Neuronal stem cell (in vitro differentiated cells): ENCODE measurements at regions not wholly inside any gene's neighbourhood (a gene's known extent, or its start where the extent isn't known, plus 50 kb on each side); places are given as distances from the start of the nearest gene placed in this dataset.

Experiments
- DNase-seq: peaks from one replicate; pipeline ENCODE4 v3.0.0-alpha.2; 2013; ENCODE audit warnings: low spot score
- H2AFZ ChIP-seq: one replicate; pipeline ENCODE4 v1.6.1; 2013; ENCODE audit warnings: mild to moderate bottlenecking, low read length, inconsistent platforms
- H2AK5ac ChIP-seq: 2 replicates; pipeline ENCODE4 v1.6.1; 2013; ENCODE audit warnings: low read depth, mild to moderate bottlenecking, inconsistent platforms, low read length, moderate library complexity, mixed read lengths
- H2BK120ac ChIP-seq: 2 replicates; pipeline ENCODE4 v1.6.1; 2013; ENCODE audit warnings: low read depth, mild to moderate bottlenecking, inconsistent platforms, low read length, moderate library complexity, mixed read lengths
- H2BK12ac ChIP-seq: one replicate; pipeline ENCODE4 v1.6.1; 2013; ENCODE audit warnings: low read length, inconsistent platforms
- H2BK15ac ChIP-seq: 2 replicates; pipeline ENCODE4 v1.6.1; 2013; ENCODE audit warnings: mild to moderate bottlenecking, low read length, inconsistent platforms, mixed read lengths
- H2BK5ac ChIP-seq: one replicate; pipeline ENCODE4 v1.6.1; 2013; ENCODE audit warnings: inconsistent platforms, mild to moderate bottlenecking, low read length, moderate library complexity
- H3K14ac ChIP-seq: one replicate; pipeline ENCODE4 v1.6.1; 2013; ENCODE audit warnings: low read length, inconsistent platforms
- H3K18ac ChIP-seq: 2 replicates; pipeline ENCODE4 v1.6.1; 2013; ENCODE audit warnings: low read length, inconsistent platforms
- H3K23ac ChIP-seq: 2 replicates; pipeline ENCODE4 v1.6.1; 2013; ENCODE audit warnings: low read depth, mild to moderate bottlenecking, mixed read lengths, low read length, inconsistent platforms; ENCODE audit not compliant: poor library complexity
- H3K27ac ChIP-seq: replicated peaks from 3 replicates; pipeline ENCODE4 v1.5.1; 2013; ENCODE audit warnings: low read length, inconsistent platforms
- H3K27me3 ChIP-seq, 3 experiments: 2 replicates each; pipeline ENCODE4 v1.6.1; 2013; ENCODE audit warnings: low read length in 3 of 3, mild to moderate bottlenecking in 2 of 3, inconsistent platforms in 1 of 3, low read depth in 1 of 3, mixed read lengths in 1 of 3, moderate library complexity in 1 of 3; ENCODE audit not compliant: control insufficient read depth in 3 of 3, insufficient read depth in 3 of 3
- H3K36me3 ChIP-seq, 2 donors: replicated peaks in 1 of 2; 2 replicates each; pipeline ENCODE4 v1.6.1; 2013; ENCODE audit warnings: low read length in 2 of 2; ENCODE audit not compliant: control insufficient read depth in 2 of 2, insufficient read depth in 2 of 2
- H3K4ac ChIP-seq: 2 replicates; pipeline ENCODE4 v1.6.1; 2013; ENCODE audit warnings: inconsistent platforms, mild to moderate bottlenecking, low read length, moderate library complexity
- H3K4me1 ChIP-seq, 2 donors: 1 replicate in 1 of 2; 2 replicates in 1 of 2; pipeline ENCODE4 v1.6.1; 2013; ENCODE audit warnings: low read length in 2 of 2, low read depth in 1 of 2; ENCODE audit not compliant: control insufficient read depth in 2 of 2, insufficient read depth in 1 of 2
- H3K4me2 ChIP-seq: one replicate; pipeline ENCODE4 v1.6.1; 2013; ENCODE audit warnings: mild to moderate bottlenecking, low read length, inconsistent platforms; ENCODE audit not compliant: insufficient read depth, poor library complexity, severe bottlenecking
- H3K4me3 ChIP-seq, 2 donors: 2 replicates each; pipeline ENCODE4 v1.5.1; 2013; ENCODE audit warnings: low read length in 2 of 2, mild to moderate bottlenecking in 2 of 2, inconsistent platforms in 1 of 2, moderate library complexity in 1 of 2
- H3K79me1 ChIP-seq: one replicate; pipeline ENCODE4 v1.6.1; 2013; ENCODE audit warnings: low read depth, mild to moderate bottlenecking, inconsistent platforms, low read length, moderate library complexity
- H3K9ac ChIP-seq: one replicate; pipeline ENCODE4 v1.6.1; 2013; ENCODE audit warnings: mild to moderate bottlenecking, low read depth, low read length, inconsistent platforms; ENCODE audit not compliant: poor library complexity
- H3K9me3 ChIP-seq, 2 donors: replicated peaks in 1 of 2; 2 replicates each; pipeline versions ENCODE3 to v1.6.1; 2013; ENCODE audit warnings: low read length in 2 of 2, mild to moderate bottlenecking in 2 of 2, inconsistent platforms in 1 of 2, low read depth in 1 of 2, mixed read lengths in 1 of 2, moderate library complexity in 1 of 2; ENCODE audit not compliant: control insufficient read depth in 2 of 2, insufficient read depth in 1 of 2
- H4K8ac ChIP-seq: one replicate; pipeline ENCODE4 v1.6.1; 2013; ENCODE audit warnings: low read depth, mild to moderate bottlenecking, inconsistent platforms, low read length, moderate library complexity
- H4K91ac ChIP-seq: one replicate; pipeline ENCODE4 v1.6.1; 2013; ENCODE audit warnings: low read length, low read depth, mild to moderate bottlenecking, inconsistent platforms; ENCODE audit not compliant: poor library complexity
- WGBS, 2 donors: extraction: QIAGEN DNeasy Blood & Tissue Kit; methylation state at CpG; one replicate each; pipeline ENCODE4 v1.1.7; 2013; ENCODE audit warnings: missing lambda C conversion rate in 2 of 2, mixed read lengths in 1 of 2; ENCODE audit not compliant: insufficient read length in 2 of 2, insufficient replicate concordance in 1 of 2; ENCODE audit errors: extremely low coverage in 2 of 2; 5-methylcytosine and 5-hydroxymethylcytosine counted together

DNA sequence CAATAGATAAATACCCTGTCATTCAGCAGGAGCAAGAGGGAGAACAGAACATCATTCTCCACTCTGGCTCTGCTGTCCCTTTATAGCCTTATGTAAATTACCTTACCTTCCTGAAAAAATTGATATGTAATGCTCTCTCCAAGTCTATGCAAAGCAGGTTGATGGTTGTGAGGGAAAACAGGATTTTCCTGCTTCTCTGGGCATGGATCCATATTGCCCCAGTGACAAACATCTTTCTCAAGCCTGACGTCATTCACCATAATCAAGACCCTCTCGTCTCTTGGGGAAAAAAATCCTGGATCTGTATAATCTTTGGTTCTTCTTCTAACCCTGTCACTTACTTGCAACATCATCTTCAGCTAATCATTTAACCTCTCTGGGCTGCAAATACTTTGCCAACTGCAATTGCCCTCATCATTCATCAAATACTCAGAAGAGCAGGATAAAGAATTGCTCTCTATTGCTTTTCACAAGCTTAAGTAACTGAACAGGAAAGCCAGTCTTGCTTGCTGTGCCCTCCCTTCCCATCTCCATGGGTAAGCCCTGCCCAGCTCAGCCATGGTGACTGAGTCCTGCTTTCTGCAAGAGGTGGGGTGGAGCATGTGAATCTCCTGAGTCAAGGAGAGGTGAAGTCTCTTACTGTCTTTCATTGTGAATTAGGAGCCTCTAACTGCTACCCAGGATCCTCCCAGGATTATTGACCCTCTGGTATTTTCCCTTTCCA lies 123.7 kb upstream of the KLF7 start:
- no peak overlapping the region for H2BK120ac ChIP-seq
- no peak overlapping the region for H2BK12ac ChIP-seq
- no peak overlapping the region for H3K18ac ChIP-seq
- H2AFZ ChIP-seq: no peak overlapping the region
- no peak overlapping the region for H2BK15ac ChIP-seq
- no peaks in the 10 kb centered on the region for H3K36me3 ChIP-seq
- no peak overlapping the region for H2BK5ac ChIP-seq
- H3K4me3 ChIP-seq: no peak overlapping the region
- peaks cover 2 to 9% of the 10 kb centered on the region in 2 donors for H3K4me1 ChIP-seq
- WGBS, 2 donors: no CpG with 5 or more reads among the region's 2 CpGs
- no peak overlapping the region for H3K4ac ChIP-seq
- H3K23ac ChIP-seq: no peak overlapping the region
- H3K79me1 ChIP-seq: no peaks in the 10 kb centered on the region
- no peak overlapping the region for H4K8ac ChIP-seq
- H3K14ac ChIP-seq: no peak overlapping the region
- H3K9me3 ChIP-seq: no peaks in the 10 kb centered on the region
- H2AK5ac ChIP-seq: no peak overlapping the region
- no peak for DNase-seq
- no peaks in the 10 kb centered on the region for H3K27me3 ChIP-seq
- H3K27ac ChIP-seq: no peak overlapping the region
- H3K4me2 ChIP-seq: no peak overlapping the region
- no peak overlapping the region for H4K91ac ChIP-seq
- no peak overlapping the region for H3K9ac ChIP-seq

DNA sequence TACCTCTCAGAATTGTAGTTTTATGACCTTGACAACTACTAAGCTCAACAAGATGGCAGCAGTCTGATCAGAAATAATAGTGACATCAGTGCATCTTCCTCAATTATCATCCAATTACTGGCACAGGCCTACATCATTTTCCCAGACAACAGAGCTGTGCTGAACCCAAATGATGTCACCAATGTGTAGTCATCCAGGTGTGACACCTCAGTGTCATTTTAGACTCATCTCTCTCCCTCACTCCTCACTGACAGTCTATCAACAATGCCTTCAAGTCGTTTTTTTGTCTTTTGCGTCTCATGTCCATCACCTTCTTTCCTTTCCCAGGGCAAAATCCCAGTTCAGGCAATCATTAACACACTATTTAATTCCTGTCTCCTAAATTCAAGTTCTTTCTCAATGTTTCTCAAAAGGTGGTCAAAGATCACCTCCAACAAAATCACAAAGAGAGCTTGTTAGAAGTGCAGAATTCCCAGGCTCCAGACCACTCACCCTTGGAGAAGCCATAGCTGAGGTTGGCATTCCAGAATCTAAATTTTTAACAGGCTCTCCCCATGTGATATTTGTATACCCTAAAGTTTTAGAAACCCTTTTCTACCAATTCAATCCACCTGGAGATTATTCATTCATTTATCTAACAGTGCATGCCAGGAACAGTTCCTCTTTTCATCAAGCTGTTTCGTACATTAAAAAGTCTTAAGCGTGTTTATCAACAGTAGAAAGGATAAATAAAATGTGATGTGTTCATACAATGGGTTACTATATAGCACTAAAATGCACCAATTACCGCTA lies 125.3 kb upstream of the KLF7 start:
- Histone ChIP-seq H2BK5ac (no peak overlapping the region), H3K9me3 (peaks cover 0 to 6% of the 10 kb centered on the region in 2 donors), H3K23ac (no peak overlapping the region), H2BK120ac (no peak overlapping the region), H3K27me3 (no peaks in the 10 kb centered on the region), H3K14ac (no peak overlapping the region), H3K4ac (no peak overlapping the region), H3K4me3 (no peak overlapping the region), H4K8ac (no peak overlapping the region), H2AFZ (no peak overlapping the region), H4K91ac (no peak overlapping the region), H2BK12ac (no peak overlapping the region), H3K36me3 (no peaks in the 10 kb centered on the region), H3K79me1 (no peaks in the 10 kb centered on the region), H2BK15ac (no peak overlapping the region), H3K27ac (no peak overlapping the region), H3K9ac (no peak overlapping the region), H3K18ac (no peak overlapping the region), H2AK5ac (no peak overlapping the region), H3K4me2 (no peak overlapping the region), H3K4me1 (no peaks in the 10 kb centered on the region)
- no peak for DNase-seq
- no CpG with 5 or more reads among the region's 5 CpGs for WGBS, 2 donors

DNA sequence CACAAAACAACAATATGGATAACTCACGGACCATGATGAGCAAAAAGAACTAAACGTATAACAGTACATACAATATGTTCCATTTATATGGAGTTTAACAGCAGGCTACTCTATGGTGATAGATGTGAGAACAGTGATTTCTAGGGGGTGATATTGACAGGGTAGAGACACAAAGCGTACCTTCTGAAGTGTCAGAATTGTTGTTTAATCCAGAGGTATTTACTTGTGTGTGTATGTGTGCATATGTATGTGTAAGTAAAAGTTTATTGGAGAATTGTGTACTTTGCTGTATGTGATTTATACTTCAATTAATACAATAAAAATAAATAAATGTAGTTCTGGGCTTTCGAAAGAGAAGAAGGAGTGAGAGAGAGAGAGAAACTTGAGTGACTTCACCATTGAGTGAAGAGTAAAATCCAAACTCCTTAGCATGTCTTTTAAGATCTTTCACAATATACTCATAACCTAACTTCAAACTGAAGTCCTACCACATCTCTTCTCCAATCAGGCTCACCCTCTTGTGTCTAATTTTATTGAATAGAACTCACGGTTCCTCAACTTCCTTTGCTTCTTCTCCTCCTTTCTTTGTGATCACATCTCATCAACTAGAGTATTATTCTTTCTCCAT lies 126.0 kb upstream of the KLF7 start:
- no peaks in the 10 kb centered on the region for H3K27me3 ChIP-seq
- no peak overlapping the region for H2BK120ac ChIP-seq
- no peak for DNase-seq
- no peak overlapping the region for H2AFZ ChIP-seq
- H3K9me3 ChIP-seq: peaks cover 0 to 6% of the 10 kb centered on the region in 2 donors
- H4K8ac ChIP-seq: no peak overlapping the region
- no peak overlapping the region for H3K4me3 ChIP-seq
- no peak overlapping the region for H3K4ac ChIP-seq
- peaks cover 5% of the 10 kb centered on the region in 2 donors for H3K4me1 ChIP-seq
- no peak overlapping the region for H3K14ac ChIP-seq
- no peak overlapping the region for H2AK5ac ChIP-seq
- H3K23ac ChIP-seq: no peak overlapping the region
- H3K36me3 ChIP-seq: no peaks in the 10 kb centered on the region
- H3K27ac ChIP-seq: no peak overlapping the region
- no peak overlapping the region for H4K91ac ChIP-seq
- no peak overlapping the region for H3K18ac ChIP-seq
- no peak overlapping the region for H3K9ac ChIP-seq
- no peak overlapping the region for H2BK5ac ChIP-seq
- no peak overlapping the region for H2BK15ac ChIP-seq
- H3K4me2 ChIP-seq: no peak overlapping the region
- no peaks in the 10 kb centered on the region for H3K79me1 ChIP-seq
- WGBS, 2 donors: no CpG with 5 or more reads among the region's 5 CpGs
- no peak overlapping the region for H2BK12ac ChIP-seq
